Stomach (tissue), 8 donors: ENCODE measurements at regions not wholly inside any gene's neighbourhood (a gene's known extent, or its start where the extent isn't known, plus 50 kb on each side); places are given as distances from the start of the nearest gene placed in this dataset.
A peak's percentile ranks its signal among the peaks of the same experiment; 100 is the strongest.

Experiments used
- DNase-seq, 2 donors: peaks; one replicate each; pipeline versions ENCODE4 v3.0.0 to v3.0.0-alpha.2; 2013 to 2019
- H3K27ac ChIP-seq, 5 donors: fragments of 200-600 bp in 4 of 5; sonication (generic) in 4 of 5; one replicate each; pipeline ENCODE4 v1.5.1; 2013 to 2019; ENCODE audit warnings: mild to moderate bottlenecking in 1 of 5, moderate library complexity in 1 of 5
- H3K27me3 ChIP-seq, 3 donors: fragments of 200-600 bp; sonication (generic); one replicate each; pipeline ENCODE4 v1.5.1; 2017 to 2019; ENCODE audit warnings: mixed run types in 1 of 3
- H3K36me3 ChIP-seq, 4 donors: fragments of 200-600 bp; sonication (generic); 1 replicate in 3 of 4; 2 replicates in 1 of 4; pipeline ENCODE4 v1.5.1; 2016 to 2019
- H3K4me1 ChIP-seq, 4 donors: fragments of 200-600 bp; sonication (generic); one replicate each; pipeline ENCODE4 v1.5.1; 2016 to 2019
- H3K4me3 ChIP-seq, 4 donors: fragments of 200-600 bp; sonication (generic) in 3 of 4; one replicate each; pipeline ENCODE4 v1.5.1; 2016 to 2019; ENCODE audit warnings: mild to moderate bottlenecking in 1 of 4
- H3K9me3 ChIP-seq, 4 donors: fragments of 200-600 bp; sonication (generic); one replicate each; pipeline ENCODE4 v1.5.1; 2016 to 2019
- EP300 ChIP-seq: sonication (generic); formaldehyde crosslinking; IDR thresholded peaks from one replicate; pipeline ENCODE4 v1.6.1; 2017; ENCODE audit warnings: antibody characterized with exemption
- POLR2A ChIP-seq, 4 donors: fragments of 450-650 bp; IDR thresholded peaks; one replicate each; pipeline ENCODE4 v1.6.1; 2016; ENCODE audit warnings: antibody characterized with exemption in 4 of 4, control low read depth in 2 of 4, mild to moderate bottlenecking in 1 of 4, moderate library complexity in 1 of 4
- POLR2AphosphoS5 ChIP-seq, 3 donors: sonication (generic); formaldehyde crosslinking; IDR thresholded peaks; one replicate each; pipeline ENCODE4 v1.6.1; 2016; ENCODE audit warnings: antibody characterized with exemption in 3 of 3
- WGBS, 5 donors: extraction: QIAGEN DNeasy Blood & Tissue Kit in 3 of 5; methylation state at CpG; one replicate each; pipeline versions ENCODE4 v1.1.5 to v1.1.7; 2013 to 2018; 5-methylcytosine and 5-hydroxymethylcytosine counted together
- intact Hi-C: fragments of 100-400 bp; cut with DNase I; formaldehyde crosslinking; loops from one replicate; pipeline ENCODE4 v1.15.1; 2023; ENCODE audit warnings: low total_unique reads
- TF ChIP-seq, protein P1 (sequence below), 7 experiments: fragments of 450-650 bp in 4 of 7; fragments of 200-600 bp in 3 of 7; sonication (generic) in 3 of 7; IDR thresholded peaks; one replicate each; pipeline ENCODE4 v1.5.1; 2016 to 2019; ENCODE audit warnings: antibody characterized with exemption in 7 of 7, control low read depth in 2 of 7, mild to moderate bottlenecking in 1 of 7
- donor health status: healthy with polysubstance abuse.
- donor health status: Bipolar disorder and iron deficiency.
- donor health status: healthy.

DNA sequence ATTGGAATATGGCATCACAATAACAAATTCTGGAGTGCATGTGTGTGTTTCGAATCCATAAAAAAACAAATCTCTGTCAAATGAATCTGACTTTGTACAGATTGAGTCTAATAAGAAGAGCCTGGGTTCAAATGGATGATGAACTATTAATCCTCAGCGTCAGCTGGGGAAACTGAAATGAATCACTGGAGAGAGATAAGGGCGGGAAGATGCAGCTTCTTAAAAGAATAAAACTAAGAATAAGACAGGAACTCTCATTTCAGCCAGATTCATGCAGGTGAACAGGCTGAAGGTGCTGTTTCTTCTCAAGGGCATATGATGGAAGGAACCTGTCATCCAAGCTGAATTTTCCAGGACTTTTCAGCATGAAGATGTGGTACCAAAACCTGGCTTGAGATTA lies 202.6 kb upstream of the TRIB2 start:
- H3K36me3 ChIP-seq: no peaks in the 10 kb centered on the region
- DNase-seq: no peak
- no peaks in the 10 kb centered on the region for H3K4me1 ChIP-seq
- 84 to 92% (median 88%) methylated on average over 3 of the region's 3 CpGs for WGBS, 5 donors
- H3K9me3 ChIP-seq: no peaks in the 10 kb centered on the region
- no peak overlapping the region for H3K4me3 ChIP-seq
- H3K27ac ChIP-seq: no peak overlapping the region
- intact Hi-C loops: no loop called here
- H3K27me3 ChIP-seq: no peaks in the 10 kb centered on the region
- TF ChIP-seq, protein P1, sequence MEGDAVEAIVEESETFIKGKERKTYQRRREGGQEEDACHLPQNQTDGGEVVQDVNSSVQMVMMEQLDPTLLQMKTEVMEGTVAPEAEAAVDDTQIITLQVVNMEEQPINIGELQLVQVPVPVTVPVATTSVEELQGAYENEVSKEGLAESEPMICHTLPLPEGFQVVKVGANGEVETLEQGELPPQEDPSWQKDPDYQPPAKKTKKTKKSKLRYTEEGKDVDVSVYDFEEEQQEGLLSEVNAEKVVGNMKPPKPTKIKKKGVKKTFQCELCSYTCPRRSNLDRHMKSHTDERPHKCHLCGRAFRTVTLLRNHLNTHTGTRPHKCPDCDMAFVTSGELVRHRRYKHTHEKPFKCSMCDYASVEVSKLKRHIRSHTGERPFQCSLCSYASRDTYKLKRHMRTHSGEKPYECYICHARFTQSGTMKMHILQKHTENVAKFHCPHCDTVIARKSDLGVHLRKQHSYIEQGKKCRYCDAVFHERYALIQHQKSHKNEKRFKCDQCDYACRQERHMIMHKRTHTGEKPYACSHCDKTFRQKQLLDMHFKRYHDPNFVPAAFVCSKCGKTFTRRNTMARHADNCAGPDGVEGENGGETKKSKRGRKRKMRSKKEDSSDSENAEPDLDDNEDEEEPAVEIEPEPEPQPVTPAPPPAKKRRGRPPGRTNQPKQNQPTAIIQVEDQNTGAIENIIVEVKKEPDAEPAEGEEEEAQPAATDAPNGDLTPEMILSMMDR (IDR thresholded peaks at IDR 0.05): no peak
- TF ChIP-seq EP300: no peak
- no peak for TF ChIP-seq POLR2AphosphoS5 (IDR thresholded peaks at IDR 0.05)
- TF ChIP-seq POLR2A (IDR thresholded peaks at IDR 0.05): no peak

DNA sequence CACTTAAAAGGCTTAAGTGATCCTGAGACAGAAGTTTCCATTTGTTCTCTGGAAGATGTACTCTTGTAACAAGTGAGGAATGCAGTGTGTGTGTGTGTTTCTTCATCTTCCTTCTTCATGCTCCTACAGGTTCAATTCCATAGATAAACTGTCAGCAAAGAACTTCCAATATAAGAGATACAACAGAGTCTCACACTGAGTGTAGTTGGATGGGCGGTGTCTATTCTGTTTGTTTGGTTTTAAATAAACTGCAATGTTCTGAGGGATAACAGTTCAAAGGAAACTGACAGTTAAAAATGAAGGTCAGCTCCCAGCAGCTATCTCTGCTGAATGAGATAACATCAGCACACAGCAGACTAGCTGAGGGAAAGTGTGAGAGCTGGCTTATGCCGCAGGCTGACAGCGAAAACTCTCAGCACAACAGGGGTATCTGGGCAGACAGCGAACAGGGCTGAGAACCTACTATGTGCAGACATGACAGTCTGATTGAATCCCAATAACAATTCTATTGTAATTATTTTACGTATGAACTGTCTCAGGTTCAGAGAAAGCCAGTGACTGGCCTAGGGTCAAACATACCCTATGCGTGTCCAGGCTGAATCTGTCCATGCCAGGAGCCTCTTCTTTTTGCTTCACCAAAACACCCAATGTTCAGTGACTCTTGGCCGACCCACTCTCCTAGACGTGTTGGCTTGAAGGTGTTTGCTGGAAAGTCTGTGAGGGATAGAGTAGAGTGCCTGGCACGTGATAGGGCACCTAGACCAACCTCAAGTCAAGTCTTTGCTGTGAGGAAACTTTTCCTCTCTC lies 201.9 kb upstream of the TRIB2 start:
- TF ChIP-seq, protein P1 (IDR thresholded peaks at IDR 0.05): no peak
- TF ChIP-seq POLR2AphosphoS5 (IDR thresholded peaks at IDR 0.05) (no peak), EP300 (no peak), POLR2A (IDR thresholded peaks at IDR 0.05) (no peak)
- no peaks in the 10 kb centered on the region for H3K27me3 ChIP-seq
- H3K4me1 ChIP-seq: no peaks in the 10 kb centered on the region
- 75 to 86% (median 82%) methylated on average over 9 of the region's 9 CpGs for WGBS, 5 donors
- H3K27ac ChIP-seq: no peak overlapping the region
- peak in 1 of 2 donors; percentile 32 for DNase-seq
- H3K36me3 ChIP-seq: no peaks in the 10 kb centered on the region
- H3K4me3 ChIP-seq: no peak overlapping the region
- H3K9me3 ChIP-seq: no peaks in the 10 kb centered on the region
- intact Hi-C loops: no loop called here

DNA sequence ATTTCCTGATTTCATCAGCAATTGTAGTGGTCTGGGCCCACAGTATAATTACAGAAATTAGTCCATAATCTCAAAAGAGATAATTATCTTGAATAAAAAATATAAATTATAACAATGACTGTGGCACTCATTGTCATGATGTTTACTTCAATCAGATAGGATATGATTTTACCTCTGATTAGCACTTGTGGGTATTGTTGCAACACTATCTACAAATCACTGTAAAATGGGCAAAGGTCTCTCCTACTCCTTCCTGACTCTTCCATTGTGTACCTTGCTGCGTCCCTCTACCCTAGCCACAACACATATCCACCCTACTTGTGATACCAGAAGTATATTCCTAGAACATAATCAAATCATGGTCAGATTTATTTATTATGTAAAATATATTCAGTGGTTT lies 200.9 kb upstream of the TRIB2 start:
- Histone ChIP-seq H3K4me3 (no peak overlapping the region), H3K36me3 (no peaks in the 10 kb centered on the region), H3K27me3 (no peaks in the 10 kb centered on the region), H3K9me3 (no peaks in the 10 kb centered on the region), H3K27ac (no peak overlapping the region), H3K4me1 (no peaks in the 10 kb centered on the region)
- no peak for TF ChIP-seq POLR2AphosphoS5 (IDR thresholded peaks at IDR 0.05)
- TF ChIP-seq, protein P1 (IDR thresholded peaks at IDR 0.05): no peak
- no peak for TF ChIP-seq POLR2A (IDR thresholded peaks at IDR 0.05)
- TF ChIP-seq EP300: no peak
- intact Hi-C loops: no loop called here
- DNase-seq: no peak
- 0 to 97% (median 91%) methylated on average over 1 of the region's 1 CpG for WGBS, 5 donors

DNA sequence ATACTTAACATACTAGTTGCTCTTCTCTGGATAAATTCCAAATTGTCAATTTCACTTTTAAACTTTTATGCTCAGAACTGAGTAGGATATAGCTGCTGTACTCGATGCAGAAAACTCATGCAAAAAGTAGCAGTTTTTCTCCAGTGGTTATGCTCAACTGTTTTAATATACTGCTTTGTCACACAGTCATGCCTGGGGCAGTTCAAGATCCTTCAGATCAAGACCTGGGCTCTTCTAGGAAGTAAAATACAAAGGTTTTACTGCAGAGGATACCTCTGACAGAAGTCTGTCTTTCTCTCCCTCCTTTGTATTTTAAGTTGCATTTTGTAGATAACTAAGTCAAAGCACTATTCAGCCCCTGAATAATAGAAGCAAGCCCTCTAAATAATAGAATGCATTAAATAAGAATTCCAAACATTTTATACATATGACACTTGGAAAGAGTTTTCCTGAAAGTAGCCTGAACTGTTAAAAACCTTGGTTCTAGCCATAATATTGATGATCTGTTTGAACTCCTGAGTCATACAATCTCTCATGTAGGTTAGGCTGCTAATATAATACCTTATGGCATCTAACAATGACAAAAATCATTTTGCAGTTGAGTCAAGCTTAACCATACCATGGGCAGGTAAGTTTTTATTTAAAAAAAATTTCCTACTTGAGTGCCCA lies 183.3 kb upstream of the TRIB2 start:
- H3K36me3 ChIP-seq: no peaks in the 10 kb centered on the region
- H3K9me3 ChIP-seq: no peaks in the 10 kb centered on the region
- DNase-seq: no peak
- intact Hi-C loops: no loop called here
- 52 to 63% (median 58%) methylated on average over 1 of the region's 1 CpG for WGBS, 5 donors
- H3K27me3 ChIP-seq: no peaks in the 10 kb centered on the region
- H3K27ac ChIP-seq: no peak overlapping the region
- H3K4me3 ChIP-seq: no peak overlapping the region
- H3K4me1 ChIP-seq: peaks cover 0 to 6% (median 0%) of the 10 kb centered on the region in 4 donors
- TF ChIP-seq EP300: no peak
- TF ChIP-seq POLR2A (IDR thresholded peaks at IDR 0.05): no peak
- TF ChIP-seq, protein P1 (IDR thresholded peaks at IDR 0.05): no peak
- no peak for TF ChIP-seq POLR2AphosphoS5 (IDR thresholded peaks at IDR 0.05)
